SHP77 treated with DMSO at 0.1 percent for 48 hours (cell line): ENCODE measurements at regions not wholly inside any gene's neighbourhood (a gene's known extent, or its start where the extent isn't known, plus 50 kb on each side); places are given as distances from the start of the nearest gene placed in this dataset.

Experiments
- DNase-seq: peaks from one replicate; lab custom pipeline; 2025; lab: John Stamatoyannopoulos, UW

DNA sequence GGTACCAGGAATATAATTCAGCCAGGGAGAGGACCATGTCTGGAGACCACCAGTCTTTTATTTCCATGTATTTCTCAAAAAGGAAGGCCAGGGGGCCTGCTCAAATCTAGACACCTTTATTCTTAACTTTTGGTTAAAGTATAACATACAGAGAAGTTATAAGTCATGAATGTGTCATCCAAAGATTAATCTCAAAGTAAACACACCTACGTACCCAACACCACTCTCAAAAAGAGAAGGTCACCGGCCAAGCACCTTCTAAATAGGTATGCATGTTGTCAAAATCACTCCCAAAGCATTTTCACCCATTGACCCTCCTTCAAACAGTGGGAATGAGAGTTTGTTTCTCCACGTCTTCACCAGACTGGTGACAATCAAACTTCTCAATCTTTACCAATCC, 60.0 kb upstream of the FZD10 start:
- no peak for DNase-seq

DNA sequence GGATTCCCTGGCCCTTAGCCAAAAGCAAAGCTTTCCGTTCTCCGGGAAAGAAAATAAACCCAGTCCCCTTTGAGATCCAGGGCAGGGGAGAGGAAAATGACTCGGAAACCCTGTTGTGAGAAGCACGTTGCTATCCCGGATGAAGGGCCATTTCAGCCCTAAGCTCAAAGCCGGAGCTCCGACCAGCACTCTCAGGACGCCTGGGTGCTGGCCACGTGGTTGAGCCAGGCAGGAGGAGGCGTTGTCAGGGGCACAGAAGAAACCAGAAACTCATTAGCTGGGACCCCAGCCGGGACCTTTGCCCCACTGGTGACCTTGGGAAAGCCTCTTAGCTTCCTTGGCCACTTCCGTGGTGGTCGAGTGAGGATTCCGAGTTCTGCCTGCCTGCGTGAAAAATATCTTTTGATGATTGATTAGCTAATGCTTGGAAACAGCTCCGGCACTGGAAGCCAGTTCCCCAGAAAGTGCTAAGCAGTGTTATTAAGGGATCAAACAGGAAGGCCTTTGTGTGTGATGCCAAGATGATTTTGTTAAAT, 57.6 kb upstream of the FZD10 start:
- no peak for DNase-seq

DNA sequence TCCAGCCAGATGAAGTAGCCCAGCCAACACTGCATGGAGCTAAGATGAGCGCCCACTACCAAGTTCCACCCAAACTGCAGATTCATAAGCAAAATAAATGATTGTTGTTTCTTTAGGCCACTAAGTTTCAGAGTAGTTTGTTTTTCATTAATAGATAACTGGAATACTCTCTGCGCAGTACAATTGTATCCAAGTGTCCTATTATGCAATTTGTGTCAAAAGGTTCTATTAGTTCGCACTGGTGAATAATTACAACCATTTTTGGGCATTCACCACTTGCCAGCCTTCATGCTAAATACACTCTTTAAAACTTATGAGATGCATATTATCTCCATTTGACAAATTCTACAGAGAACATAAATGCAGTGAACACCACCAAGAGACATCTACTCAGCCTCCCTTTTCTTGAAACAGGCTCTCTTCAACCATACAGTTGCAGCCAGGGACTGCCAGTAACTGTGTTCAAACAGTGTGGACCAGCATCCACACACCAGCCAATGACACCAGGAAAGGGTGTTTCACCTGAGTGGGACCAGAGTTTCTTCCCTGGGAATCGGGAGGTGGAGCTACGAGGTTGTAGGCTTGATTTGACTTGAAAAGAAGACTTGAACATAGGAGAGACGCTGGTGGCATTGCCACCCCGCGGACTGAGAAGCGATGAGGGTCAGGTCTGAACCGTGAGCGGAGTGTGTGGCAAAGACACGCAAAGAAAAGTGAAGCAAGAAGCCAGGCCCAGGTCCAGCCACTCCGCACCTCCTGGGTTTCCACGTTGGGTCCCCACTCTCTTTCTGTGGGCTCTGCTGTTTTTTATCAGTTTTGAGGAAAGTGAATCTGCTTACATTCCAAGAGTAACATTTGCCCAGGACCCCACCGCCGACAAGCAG, 53.0 kb upstream of the FZD10 start:
- no peak for DNase-seq

DNA sequence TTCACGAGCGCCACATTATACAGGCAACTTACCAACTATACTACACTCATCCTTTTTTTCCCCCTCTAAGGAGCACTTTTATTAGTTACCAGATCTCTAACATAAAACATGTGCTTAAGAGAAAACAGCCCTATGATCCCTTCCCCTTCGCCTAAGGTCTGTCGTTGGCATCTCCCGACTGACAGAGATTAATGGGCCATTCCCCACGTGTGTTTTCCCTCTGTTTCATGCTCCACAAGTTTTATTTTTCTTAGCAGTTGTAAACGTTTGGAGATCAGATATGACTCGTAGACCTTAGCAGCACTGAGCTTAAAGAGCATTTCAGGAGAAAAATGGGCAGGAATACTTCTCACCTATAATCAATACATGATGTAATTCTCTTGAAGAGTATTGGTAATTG, 51.4 kb upstream of the FZD10 start:
- DNase-seq = no peak

DNA sequence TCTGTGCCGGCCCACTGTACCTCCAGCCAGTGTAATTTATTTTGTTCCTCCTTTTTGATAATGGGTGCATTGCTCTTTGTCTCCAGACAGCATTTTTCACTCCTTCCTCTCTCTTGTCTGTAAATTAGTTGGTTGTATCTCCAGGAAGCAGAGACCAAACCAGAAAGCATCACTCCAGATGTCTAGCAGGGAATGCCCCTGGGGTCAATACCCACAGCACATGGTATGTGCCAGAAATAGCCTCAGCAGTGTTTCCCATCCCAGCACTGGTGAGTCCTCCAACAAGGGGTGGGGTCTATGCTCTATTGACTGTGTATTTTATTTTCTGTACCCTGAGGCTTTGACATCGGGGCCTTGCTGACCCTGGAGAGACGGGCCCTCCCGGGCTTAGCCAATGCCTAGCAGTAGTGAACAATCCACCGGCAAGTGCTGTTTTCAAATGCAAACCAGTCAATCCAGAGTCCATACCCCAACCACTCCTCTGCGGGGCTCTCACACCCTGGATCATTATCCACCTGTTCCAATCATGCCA, 50.2 kb upstream of the FZD10 start:
- no peak for DNase-seq
